K562 (cell line): ENCODE measurements at regions not wholly inside any gene's neighbourhood (a gene's known extent, or its start where the extent isn't known, plus 50 kb on each side); places are given as distances from the start of the nearest gene placed in this dataset.

ENCODE experiments used
- ARHGAP35 ChIP-seq: fragments of 450-650 bp; IDR thresholded peaks from 2 replicates; pipeline ENCODE4 v1.6.1; 2018; ENCODE audit not compliant: partially characterized antibody
- ARID3B ChIP-seq: fragments of 250-450 bp; sonication (Bioruptor Pico); IDR thresholded peaks from 2 replicates; pipeline ENCODE4 v1.4.0; 2020; ENCODE audit warnings: borderline replicate concordance
- MAX ChIP-seq: sonication (generic); formaldehyde crosslinking; IDR thresholded peaks from 2 replicates; pipeline ENCODE4 v1.9.0; 2022; ENCODE audit warnings: mild to moderate bottlenecking, missing genetic modification reagents
- TF ChIP-seq, protein P1 (sequence below): IDR thresholded peaks from 2 replicates; pipeline ENCODE4 v1.6.1; 2011; ENCODE audit warnings: borderline replicate concordance, low read depth, mild to moderate bottlenecking, moderate library complexity, low read length; ENCODE audit not compliant: insufficient read depth, poor library complexity, severe bottlenecking

DNA sequence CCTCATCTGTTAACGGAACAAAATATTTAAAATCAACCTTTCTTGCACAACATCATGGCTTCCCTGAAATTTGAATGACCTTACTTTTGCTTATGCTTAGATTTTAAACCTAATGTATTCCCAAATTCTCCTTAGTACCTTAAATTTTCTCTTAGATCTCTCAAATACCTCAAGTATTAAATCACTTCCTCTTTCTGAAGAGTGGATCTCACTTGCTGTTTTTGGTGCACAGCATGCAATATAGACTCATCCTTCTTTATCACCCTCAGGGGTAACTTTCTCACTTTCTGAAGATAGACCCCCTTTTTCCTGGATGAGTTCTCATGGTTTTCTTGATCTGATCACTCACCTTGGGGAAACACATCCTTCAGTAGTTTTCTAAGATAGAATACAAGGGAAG lies 871.7 kb downstream of the DACH1 start:
- TF ChIP-seq ARID3B (no peak), ARHGAP35 (no peak), MAX (CRISPR knock-in tag) (no peak)
- TF ChIP-seq, protein P1, sequence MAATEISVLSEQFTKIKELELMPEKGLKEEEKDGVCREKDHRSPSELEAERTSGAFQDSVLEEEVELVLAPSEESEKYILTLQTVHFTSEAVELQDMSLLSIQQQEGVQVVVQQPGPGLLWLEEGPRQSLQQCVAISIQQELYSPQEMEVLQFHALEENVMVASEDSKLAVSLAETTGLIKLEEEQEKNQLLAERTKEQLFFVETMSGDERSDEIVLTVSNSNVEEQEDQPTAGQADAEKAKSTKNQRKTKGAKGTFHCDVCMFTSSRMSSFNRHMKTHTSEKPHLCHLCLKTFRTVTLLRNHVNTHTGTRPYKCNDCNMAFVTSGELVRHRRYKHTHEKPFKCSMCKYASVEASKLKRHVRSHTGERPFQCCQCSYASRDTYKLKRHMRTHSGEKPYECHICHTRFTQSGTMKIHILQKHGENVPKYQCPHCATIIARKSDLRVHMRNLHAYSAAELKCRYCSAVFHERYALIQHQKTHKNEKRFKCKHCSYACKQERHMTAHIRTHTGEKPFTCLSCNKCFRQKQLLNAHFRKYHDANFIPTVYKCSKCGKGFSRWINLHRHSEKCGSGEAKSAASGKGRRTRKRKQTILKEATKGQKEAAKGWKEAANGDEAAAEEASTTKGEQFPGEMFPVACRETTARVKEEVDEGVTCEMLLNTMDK = no peak
